Kidney epithelial cell (primary cell): ENCODE measurements at regions not wholly inside any gene's neighbourhood (a gene's known extent, or its start where the extent isn't known, plus 50 kb on each side); places are given as distances from the start of the nearest gene placed in this dataset.

Experiments used
- DNase-seq: peaks from one replicate; pipeline ENCODE4 v3.0.0-alpha.2; 2010; ENCODE audit warnings: low read depth
- H3K27me3 ChIP-seq: 2 replicates; pipeline ENCODE4 v1.6.0; 2011; ENCODE audit warnings: low read length; ENCODE audit not compliant: control insufficient read depth, insufficient read depth
- H3K36me3 ChIP-seq: 2 replicates; pipeline ENCODE4 v1.5.1; 2011; ENCODE audit warnings: low read length; ENCODE audit not compliant: control insufficient read depth, insufficient read depth
- H3K4me3 ChIP-seq: 2 replicates; pipeline ENCODE4 v1.5.1; 2011; ENCODE audit warnings: low read depth, mild to moderate bottlenecking, control low read depth, low read length
- TF ChIP-seq, protein P1 (sequence below): IDR thresholded peaks from 2 replicates; pipeline ENCODE4 v1.5.1; 2011; ENCODE audit warnings: mild to moderate bottlenecking, moderate library complexity, low read length, control low read depth, inconsistent platforms; ENCODE audit not compliant: insufficient read depth, poor library complexity, severe bottlenecking

DNA sequence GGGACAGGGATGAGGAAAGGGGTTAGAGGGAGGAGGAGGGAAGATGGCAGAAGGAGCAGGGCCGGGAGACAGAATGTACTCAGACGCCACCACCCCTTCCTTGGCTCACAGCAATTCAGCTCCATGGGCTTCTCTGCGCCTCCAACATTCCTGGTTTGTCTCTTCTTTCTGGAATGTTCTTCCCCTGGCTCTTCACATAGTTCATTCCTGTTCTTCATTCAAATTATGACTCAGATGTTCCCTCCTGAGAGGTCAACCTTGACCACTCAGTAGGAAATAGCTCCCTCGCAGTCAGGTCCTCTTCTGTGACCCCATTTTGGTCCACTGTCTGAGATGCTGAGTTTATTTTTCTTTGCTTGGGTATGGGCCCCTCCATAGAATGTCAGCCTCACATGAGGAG lies 203.2 kb downstream of the C1orf94 start:
- Histone ChIP-seq H3K27me3 (no peaks in the 10 kb centered on the region), H3K4me3 (no peak overlapping the region), H3K36me3 (no peaks in the 10 kb centered on the region)
- TF ChIP-seq, protein P1, sequence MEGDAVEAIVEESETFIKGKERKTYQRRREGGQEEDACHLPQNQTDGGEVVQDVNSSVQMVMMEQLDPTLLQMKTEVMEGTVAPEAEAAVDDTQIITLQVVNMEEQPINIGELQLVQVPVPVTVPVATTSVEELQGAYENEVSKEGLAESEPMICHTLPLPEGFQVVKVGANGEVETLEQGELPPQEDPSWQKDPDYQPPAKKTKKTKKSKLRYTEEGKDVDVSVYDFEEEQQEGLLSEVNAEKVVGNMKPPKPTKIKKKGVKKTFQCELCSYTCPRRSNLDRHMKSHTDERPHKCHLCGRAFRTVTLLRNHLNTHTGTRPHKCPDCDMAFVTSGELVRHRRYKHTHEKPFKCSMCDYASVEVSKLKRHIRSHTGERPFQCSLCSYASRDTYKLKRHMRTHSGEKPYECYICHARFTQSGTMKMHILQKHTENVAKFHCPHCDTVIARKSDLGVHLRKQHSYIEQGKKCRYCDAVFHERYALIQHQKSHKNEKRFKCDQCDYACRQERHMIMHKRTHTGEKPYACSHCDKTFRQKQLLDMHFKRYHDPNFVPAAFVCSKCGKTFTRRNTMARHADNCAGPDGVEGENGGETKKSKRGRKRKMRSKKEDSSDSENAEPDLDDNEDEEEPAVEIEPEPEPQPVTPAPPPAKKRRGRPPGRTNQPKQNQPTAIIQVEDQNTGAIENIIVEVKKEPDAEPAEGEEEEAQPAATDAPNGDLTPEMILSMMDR = no peak
- no peak for DNase-seq

DNA sequence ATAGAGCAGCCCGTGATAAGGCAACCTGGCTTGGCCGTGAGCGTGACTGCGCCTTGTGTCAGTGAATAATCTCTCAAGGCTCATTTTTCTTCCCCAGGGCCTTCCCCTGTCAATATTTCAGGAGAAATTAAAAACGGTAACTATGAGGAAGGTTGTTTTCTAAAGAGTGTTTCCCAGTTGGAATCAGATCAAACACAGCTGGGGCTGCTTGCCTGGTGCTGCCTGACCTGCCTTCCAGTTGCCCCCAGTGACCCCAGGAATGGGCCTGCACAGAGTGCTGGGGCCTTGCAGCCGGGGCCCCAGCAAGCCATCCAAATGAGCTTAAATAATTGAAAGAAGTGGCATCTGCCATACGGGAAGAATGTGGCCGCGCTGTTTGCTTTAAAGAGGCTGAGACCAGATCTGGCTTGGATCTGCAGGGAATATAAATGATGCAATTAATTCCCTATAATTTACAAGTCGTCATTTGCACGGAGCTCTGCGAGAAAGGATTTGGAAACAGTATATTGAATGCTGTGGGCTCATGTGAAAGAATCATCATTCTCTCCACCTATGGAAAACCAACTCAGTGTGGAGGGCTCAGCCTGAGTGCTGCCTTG lies 203.9 kb downstream of the C1orf94 start:
- H3K36me3 ChIP-seq = no peaks in the 10 kb centered on the region
- TF ChIP-seq, protein P1 = no peak

DNA sequence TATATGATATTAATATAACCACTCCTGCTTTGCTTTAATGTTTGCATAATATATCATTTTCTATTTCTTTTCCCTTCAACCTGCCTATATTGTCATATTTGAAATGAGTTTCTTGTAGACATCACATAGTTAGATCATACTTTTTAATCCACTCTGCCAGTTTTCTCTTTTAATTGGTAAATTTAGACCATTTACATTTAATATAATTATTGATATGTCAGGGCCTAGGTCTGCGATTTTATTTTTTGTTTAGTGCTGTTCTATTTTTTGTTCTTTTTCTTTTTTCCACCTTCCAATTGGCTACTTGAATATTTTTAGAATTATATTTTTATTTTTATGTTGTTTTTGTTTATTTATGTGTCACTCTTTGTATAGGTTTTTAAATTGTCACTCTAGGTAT lies 213.3 kb downstream of the C1orf94 start:
- no peak for DNase-seq
- Histone ChIP-seq H3K36me3 (no peaks in the 10 kb centered on the region), H3K27me3 (no peaks in the 10 kb centered on the region), H3K4me3 (no peak overlapping the region)
- TF ChIP-seq, protein P1 = no peak

More for the DNA sequence above, 203.9 kb downstream of the C1orf94 start:
- Histone ChIP-seq H3K27me3 (no peaks in the 10 kb centered on the region), H3K4me3 (no peak overlapping the region)
- no peak for DNase-seq

DNA sequence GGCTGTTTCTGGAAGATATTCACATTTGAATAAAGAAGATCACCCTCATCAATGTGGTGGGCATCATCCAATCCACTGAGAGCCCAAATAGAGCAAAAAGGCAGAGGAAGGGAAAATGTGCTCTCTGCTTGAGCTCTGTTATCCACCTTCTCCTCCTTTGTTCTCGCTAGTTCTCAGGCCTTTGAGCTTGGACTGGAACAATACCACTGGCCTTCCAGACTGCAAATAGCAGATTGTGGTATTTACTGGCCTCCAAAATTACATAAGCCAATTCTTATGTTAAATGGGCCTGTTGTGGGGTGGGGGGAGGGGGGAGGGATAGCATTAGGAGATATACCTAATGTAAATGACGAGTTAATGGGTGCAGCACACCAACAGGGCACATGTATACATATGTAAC lies 219.3 kb downstream of the C1orf94 start:
- no peak for DNase-seq
- TF ChIP-seq, protein P1 = no peak
- no peak overlapping the region for H3K4me3 ChIP-seq
- no peaks in the 10 kb centered on the region for H3K27me3 ChIP-seq
- no peaks in the 10 kb centered on the region for H3K36me3 ChIP-seq

DNA sequence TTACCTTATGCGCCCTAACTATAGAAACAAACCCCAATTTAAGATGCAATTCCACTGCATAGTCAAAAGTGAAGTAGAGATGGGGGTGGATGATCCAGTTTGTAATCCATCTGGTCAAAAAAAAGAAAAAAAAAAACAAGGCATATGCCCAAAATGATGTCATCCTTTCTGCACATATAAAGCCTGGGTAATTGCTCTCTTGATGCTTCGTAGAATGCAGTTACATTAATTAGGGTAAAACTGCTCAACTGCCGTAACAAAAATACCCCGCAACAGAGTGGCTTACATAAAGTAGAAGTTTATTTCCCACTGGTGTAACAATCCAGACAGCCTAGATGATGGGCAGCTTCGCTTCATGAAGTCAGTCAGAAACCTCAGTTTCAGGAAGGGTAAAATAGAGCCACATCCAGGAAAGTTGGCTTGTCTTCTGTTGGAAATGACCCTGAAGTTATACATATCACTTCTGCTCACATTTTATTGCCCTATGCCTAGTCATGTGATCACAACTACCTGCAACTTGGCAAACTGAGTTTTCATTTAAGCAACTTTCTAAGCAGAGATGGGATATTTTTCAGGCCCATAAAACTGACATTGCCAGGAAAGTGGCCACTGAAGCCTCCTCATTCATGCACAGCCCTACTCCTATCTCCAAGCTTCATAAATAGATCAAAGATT lies 221.7 kb downstream of the C1orf94 start:
- Histone ChIP-seq H3K27me3 (no peaks in the 10 kb centered on the region), H3K4me3 (no peak overlapping the region), H3K36me3 (no peaks in the 10 kb centered on the region)
- TF ChIP-seq, protein P1 = no peak
- DNase-seq = no peak

DNA sequence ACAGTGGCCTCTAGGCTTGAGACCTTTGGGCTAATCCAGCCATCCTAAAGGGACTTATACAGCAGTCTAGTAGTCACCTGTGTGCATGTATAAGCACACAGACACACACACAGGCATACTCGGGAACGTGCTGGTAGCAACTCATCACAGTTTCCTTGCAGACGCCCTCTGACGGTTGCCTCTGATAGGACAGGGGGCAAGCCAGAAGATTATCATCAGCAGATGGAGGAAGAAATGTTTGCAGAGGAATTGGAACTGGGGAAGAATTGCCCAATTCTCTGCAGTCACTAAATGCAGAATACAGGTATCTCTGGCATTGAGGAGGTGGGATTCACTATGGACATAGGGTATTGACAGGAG lies 222.2 kb downstream of the C1orf94 start:
- no peak for DNase-seq
- Histone ChIP-seq H3K36me3 (no peaks in the 10 kb centered on the region), H3K27me3 (no peaks in the 10 kb centered on the region), H3K4me3 (no peak overlapping the region)
- TF ChIP-seq, protein P1 = no peak
